GM12873 (cell line): ENCODE measurements at regions not wholly inside any gene's neighbourhood (a gene's known extent, or its start where the extent isn't known, plus 50 kb on each side); places are given as distances from the start of the nearest gene placed in this dataset.

ENCODE experiments used
- TF ChIP-seq, protein P1 (sequence below): IDR thresholded peaks from 2 replicates; pipeline ENCODE4 v1.5.1; 2012; ENCODE audit warnings: low read depth, mild to moderate bottlenecking, moderate library complexity, low read length, control low read depth; ENCODE audit not compliant: insufficient read depth; ENCODE audit errors: missing control alignments

DNA sequence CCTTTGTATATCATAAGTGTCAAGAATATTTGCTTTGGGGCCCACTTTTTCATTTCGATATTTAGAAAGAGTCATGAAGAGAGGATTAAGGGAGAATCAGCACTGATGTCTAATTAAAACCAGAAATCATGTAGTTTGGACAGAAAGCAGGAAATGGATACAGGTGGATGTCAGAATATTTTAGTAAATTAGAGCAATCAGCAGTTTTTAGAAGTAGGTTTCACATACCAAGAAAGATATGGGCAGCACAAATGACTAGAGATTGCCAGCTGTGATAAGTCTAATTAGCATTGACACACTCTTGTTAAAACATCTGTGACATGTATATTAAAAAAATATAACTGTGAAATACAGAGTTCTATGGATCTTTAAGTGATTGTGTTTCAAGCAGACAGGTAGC is 180.8 kb upstream of the POM121L12 start:
- TF ChIP-seq, protein P1, sequence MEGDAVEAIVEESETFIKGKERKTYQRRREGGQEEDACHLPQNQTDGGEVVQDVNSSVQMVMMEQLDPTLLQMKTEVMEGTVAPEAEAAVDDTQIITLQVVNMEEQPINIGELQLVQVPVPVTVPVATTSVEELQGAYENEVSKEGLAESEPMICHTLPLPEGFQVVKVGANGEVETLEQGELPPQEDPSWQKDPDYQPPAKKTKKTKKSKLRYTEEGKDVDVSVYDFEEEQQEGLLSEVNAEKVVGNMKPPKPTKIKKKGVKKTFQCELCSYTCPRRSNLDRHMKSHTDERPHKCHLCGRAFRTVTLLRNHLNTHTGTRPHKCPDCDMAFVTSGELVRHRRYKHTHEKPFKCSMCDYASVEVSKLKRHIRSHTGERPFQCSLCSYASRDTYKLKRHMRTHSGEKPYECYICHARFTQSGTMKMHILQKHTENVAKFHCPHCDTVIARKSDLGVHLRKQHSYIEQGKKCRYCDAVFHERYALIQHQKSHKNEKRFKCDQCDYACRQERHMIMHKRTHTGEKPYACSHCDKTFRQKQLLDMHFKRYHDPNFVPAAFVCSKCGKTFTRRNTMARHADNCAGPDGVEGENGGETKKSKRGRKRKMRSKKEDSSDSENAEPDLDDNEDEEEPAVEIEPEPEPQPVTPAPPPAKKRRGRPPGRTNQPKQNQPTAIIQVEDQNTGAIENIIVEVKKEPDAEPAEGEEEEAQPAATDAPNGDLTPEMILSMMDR: no peak

DNA sequence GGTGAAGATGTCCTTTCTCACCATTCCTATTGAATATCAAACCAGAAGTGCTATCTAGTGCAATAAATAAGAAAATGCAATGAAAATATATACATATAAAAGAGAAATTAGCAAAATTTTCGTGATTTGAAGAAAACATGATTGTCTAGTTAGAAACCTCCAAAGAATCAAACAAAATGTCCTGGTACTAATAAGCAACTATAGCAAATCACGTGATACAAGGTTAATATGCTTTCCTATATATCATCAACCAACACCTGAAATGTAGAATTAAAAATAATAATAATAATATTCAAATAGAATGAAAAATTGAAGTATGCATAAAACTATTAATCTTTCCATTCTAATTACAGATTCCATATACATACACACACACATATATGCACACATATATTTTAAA is 183.9 kb upstream of the POM121L12 start:
- TF ChIP-seq, protein P1: no peak

DNA sequence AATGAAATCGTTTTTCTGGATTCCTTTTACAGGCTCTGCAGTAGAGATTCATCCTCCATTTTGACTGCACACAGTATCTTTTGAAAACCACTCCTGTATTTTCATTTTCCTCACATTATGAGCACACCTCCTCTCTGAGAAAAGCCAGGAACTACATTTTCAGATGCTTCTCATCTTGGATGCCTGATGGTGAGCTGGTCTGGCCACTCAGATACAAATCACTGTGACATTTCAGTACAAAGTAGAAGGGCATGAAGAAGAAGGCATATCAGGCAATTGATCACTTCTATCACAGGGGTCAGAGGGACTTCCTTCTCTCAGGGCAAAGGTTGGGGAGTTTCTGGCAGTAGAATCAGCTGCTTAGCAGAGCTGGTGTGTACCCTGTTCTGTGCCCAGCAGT is 192.0 kb upstream of the POM121L12 start:
- TF ChIP-seq, protein P1: no peak

DNA sequence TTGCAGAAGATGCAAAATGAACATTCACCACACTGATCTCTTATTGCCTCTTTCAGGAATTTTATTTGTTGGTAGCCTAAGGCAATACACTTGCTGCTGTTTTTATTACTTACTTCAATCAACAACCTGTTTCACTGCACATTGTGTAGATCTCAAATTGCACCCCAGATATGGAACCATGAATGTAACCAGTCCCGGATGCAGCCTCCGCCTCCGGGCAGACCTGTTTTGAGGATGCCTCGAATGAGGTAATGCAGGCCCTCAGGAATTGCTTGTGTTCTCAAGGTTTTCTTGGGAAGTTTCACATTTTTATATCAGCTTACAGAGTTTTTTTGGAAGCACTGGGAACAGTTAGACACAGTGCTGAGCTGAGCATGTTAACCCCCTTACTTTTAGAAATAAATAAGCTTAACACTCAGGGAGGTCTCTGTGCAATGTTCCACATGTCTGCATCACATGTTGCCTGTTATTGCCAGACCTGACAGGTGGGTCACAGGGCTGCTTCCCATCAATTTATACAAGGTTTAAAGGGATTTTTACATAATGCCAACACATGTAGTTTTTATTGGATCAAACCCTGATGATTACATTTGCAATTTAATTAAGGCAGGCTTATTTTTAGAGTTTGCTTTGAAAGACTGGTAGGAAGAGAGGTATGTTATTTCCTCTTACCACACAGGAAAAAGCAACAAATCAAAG is 193.1 kb upstream of the POM121L12 start:
- TF ChIP-seq, protein P1: no peak

DNA sequence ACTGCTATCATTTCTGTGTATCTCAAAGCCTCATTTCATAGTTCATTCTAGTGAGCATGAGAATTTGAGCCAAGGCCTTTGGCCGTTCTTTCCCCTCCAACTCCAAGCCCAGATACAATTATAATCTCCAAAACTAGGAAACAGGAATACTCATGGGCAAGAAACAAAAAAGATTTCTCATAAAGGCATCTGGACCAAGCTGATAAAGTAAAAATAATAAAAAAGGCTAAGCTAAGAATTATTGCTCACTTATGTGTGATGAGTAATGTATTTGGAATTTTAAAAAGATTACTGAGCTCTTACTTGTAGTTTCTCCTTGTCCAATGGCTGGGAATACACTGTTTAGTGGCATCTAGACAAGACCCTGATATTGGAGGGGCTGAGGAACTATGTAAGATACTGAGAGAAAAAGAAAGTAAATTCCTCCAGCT is 196.4 kb upstream of the POM121L12 start:
- TF ChIP-seq, protein P1: no peak

DNA sequence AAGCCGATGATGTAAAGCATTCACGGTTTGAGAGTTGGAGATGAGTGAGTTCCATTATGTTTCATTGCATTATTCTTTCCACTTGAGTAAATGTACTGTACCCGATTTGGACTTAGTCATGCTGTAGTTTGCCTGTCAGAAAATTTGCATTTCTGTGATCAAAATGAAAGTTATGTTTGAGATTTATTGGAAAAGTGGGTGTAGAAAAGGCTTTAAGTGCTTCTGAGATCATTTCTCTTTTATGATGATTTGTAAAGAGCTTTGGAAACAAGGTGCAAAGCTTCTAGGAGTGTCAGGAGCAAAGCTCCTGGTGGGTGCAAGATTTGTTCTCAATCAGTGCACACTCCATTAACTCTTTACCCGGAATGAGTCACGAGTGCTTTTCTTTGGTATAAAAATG is 204.1 kb upstream of the POM121L12 start:
- TF ChIP-seq, protein P1: no peak

DNA sequence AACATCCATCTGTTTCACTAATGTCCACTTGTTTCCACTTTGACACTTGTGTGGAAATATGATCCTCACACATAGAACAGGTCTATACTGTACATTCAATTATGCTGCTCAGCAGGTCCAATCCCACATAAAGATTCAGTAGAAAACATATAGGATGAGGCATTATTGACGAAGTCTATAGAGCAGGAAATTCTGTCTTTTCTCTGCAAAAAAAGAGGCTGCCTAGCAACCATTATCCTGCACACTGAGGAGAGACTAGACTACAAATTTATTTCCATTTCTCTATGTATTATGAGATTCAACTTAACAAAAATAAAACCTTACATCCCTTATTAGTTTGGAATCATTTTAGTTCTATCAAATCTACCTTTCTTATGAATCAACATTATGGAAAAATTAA is 204.6 kb upstream of the POM121L12 start:
- TF ChIP-seq, protein P1: no peak
